ENCODE measurements at regions not wholly inside any gene's neighbourhood (a gene's known extent, or its start where the extent isn't known, plus 50 kb on each side); places are given as distances from the start of the nearest gene placed in this dataset.

GRCh38 chr12:76707772-76708171 is 56.1 kb upstream of the ZDHHC17 start:
- DNase-seq (ENCODE audit: low spot score) = no peak

- DNase-seq (ENCODE audit: low spot score) = no peak
Measured at GRCh38 chr12:76708296-76708695, 55.6 kb upstream of the ZDHHC17 start.

DNA sequence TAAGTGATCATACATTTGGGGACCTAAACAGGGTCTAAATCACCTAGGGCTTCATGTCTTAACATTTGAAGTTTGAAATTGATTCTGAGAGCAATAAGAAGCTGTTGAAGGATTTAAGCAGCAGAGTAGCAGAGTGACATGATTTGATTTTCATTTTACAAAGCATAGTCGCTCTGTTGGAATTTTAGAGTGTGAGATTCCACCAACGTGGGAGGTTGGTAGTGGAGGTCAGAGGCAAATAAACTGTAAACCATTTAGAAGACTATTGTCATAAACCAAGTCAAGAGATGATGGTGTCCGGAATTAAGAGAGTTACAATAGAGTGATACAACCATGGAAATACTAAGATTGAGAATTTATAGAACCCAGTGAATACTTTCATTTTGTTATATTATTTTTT is 52.7 kb upstream of the ZDHHC17 start:
- DNase-seq (ENCODE audit: low spot score) = no peak

DNA sequence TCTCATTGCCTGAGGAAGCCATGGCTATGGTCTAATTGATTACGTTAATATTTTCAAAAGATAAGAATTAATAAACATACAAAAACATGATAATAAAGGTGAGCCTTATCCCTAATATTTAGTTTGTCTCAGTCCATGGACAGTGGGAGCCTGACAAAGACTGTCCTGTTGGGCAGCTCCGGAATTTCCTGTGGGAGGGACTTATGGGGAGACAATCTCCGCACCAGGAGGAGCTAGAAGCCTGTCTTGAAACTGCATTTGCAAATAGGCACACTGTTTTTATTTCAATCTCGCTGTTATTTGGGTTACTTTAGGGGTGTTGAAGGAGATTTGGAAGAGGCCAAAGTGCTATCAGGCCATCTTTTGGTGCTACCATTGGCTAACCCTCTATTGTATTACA is 50.8 kb upstream of the ZDHHC17 start:
- no peak for DNase-seq (ENCODE audit: low spot score)

DNA sequence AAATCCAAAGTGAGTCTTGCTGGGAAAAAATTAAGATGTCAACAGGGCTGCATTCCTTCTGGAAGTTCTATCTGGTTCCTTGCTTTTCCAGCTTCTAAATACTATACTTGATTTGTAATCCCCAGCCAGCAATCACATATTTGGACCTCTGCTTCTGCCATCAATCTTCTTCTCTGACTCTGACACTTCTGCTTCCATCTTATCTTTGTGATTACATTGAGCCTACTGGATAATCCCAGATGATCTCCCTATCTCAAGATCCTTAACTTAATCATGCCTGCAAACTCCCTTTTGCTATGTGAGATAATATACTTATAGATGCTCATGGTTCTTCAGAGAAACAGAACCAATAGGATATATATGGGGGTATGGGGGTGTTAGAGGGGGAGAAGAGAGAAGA is 49.9 kb upstream of the ZDHHC17 start:
- no peak for DNase-seq (ENCODE audit: low spot score)

Measured in HuH-7.5 (cell line).